Hindlimb muscle (tissue), 1 donor: ENCODE measurements at regions not wholly inside any gene's neighbourhood (a gene's known extent, or its start where the extent isn't known, plus 50 kb on each side); places are given as distances from the start of the nearest gene placed in this dataset.
A peak's percentile ranks its signal among the peaks of the same experiment; 100 is the strongest.
"Not testable (repeated sequence)": the region's sequence is repeated elsewhere in the genome, so short reads cannot be mapped to it uniquely, and the experiment has no call there.

Experiments used
- DNase-seq: peaks from one replicate; pipeline ENCODE4 v3.0.0-alpha.2; 2013

DNA sequence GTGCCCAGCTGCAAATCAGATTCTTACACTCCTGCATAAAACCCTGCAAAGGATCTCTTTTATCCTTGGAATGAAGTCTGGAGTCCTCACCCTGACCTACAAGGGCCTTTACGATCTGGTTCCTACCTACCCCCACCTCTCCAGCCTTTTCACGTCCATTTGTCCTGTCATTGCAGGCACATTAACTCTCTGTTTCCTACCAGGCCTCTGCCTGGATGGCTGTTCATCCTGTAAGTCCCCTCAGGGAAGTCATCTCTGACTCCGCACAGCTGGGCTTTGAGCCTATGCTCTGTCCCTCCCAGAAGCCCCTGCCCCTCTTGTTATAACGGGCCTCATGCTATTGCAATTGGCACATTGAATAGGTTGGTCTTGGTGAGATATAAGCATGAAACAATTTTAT, 96.8 kb upstream of the USP24 start:
- DNase-seq, result no peak

DNA sequence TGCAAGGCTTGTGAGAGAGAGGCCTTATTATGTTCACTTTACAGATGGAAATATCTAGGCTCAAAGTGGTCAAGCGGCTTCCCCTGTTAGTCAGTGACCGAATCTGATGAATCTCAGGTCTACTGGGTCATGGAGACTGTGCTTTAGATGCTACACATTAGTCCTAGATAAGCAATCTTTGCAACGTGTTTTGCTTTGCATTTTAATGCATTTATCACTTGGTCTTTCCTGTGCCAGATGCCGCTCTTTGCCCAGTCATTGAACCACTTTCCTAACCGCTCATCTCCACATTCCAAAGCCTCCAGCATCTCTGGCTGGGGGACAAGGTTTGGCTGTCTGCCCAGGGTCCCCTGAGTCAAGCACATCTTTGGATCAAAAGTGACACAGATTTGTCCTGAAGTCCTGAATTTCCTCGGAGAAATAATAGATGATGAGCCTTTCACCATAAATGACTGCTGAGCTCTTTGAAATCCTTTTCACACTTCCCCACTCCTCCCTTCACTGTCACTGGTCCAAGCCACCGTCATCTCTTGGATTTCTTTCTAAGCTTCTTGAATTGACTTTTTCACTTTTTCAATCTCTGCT, 96.0 kb upstream of the USP24 start:
- DNase-seq, result peak; percentile 86

DNA sequence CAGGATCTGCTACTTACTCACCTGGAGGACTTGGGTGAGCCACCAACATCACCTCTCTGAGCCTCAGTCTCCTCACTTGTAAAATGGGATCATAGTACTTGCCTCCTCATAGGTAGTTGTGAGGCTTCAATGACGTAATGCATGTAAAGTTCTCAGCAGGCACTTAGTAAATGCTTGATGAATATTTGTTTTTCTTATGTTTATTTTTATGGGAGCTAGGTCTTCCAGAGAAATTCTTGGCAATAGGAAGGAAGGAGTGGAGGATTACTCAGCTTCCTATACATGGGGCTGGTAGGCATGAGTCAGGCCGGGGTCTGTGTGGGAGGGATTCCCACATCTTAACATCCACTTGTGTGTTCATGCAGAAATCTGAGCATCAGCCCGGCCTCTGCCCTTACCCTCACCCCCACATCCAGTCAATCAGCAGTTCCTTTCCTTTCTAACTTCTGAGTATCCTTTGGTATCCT, 95.4 kb upstream of the USP24 start:
- DNase-seq, result no peak

DNA sequence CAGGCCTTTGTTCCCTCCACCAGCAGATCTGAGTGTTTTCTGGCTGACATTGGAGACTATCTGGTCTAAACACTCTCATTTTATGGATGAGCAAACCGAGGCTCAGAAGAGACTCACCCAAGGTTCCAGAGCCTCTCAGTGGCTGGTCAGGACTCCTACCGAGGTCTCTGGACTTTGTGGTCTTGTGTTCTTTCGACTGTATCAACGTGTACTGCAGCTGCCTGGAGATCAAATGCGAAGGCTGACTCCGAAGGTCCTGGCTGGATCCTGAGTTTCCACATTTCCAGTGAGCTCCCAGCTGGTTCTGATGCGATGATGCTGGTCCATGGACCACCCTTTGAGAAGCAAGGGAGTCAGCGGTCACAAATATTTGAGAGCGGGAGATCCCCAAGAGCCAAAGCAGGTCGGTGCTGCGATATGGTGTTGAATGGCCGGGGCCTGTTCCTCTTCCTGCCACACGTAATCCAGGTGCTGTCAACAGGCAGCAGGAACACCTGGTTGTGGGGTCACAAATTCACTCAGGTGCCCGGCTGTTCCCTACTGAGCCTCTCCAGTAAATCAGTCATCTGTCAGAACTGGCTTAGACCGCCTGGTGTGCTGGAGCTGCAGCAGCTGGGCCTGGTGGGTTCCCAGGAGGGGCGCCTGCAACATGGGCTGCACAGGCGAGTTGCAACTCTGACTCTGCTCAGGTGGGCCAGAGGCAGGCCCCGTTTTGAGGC, 94.8 kb upstream of the USP24 start:
- no peak for DNase-seq

DNA sequence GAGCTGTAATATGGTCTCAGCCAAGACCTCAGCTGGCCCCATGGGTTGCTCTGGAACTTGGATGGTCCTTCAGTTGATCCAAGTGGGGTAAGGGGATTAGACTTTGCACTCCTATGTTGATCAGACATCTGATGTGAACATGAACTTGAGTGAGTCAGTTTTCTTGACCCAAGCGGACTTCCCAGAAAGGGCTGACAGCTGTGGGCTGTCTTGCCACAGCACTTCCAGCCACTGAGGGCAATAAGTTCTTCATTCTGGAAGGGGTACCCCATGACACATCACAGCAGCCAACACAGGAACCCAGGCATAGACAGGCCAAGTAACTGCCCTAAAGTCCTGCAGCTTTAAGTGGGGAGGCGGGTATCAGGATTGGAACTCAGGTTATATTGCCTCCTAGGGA, 93.9 kb upstream of the USP24 start:
- no peak for DNase-seq

DNA sequence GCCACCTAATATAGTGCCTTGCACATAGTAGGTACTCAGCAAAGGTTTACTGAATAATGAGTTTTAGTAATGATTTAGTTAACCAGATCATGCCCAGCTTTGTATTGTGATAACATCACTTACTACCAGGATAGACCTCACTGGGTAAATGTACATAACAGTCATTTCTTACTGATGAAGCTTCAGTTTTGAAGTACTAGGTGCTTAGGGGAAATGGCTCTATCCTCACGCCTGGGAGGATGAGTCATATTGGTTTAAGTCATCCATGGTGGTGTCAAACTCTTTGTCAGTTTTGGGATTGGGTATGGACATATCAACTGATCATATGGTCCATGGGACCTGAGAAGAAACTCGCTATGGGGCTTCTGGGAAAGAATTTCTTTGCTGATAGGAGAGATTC, 90.6 kb upstream of the USP24 start:
- DNase-seq, result no peak

DNA sequence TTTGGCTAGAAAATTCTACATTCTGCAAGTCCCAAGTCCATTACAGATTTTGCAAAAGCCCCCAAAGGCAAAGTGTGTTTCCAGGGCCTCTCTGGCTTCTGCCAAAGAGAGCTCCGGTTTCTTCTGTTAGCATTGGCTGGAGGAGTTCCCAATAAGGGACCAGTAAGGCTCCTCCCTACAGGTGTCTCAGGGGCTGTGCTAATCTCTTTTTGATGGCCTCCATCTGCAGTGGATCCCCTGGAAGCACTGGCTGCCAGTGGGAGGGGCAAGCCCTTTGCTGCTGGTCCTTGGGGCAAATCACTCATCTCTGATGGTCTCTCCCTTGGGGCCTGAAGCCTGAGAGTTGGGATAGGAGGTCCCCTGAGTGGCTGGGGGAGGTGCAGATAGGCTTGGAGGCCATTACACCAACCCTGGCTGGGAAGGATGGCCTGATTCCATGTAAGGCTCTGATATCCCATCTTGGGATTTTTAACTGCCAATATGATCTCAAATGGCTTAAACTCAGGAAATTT, 89.1 kb upstream of the USP24 start:
- peak; percentile 86 for DNase-seq

DNA sequence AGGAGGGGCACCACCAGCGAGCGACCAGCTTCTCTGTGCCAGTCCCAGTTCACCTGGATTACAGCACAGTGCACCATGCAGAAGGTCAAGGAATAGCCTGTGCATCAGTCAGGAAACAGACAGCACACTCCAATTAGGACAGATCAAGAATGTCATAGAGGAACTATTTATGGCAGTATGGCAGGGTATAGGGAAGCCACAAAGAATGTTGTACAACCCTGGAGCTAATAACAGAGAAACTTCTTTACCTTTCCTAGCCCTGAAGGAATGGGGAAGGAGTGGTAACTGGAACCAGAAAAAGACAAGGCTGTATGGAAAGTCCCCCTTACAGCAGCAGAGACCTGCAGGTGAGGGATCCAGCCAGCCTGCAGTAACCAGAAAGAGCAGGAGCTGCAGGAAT, 87.8 kb upstream of the USP24 start:
- no peak for DNase-seq

DNA sequence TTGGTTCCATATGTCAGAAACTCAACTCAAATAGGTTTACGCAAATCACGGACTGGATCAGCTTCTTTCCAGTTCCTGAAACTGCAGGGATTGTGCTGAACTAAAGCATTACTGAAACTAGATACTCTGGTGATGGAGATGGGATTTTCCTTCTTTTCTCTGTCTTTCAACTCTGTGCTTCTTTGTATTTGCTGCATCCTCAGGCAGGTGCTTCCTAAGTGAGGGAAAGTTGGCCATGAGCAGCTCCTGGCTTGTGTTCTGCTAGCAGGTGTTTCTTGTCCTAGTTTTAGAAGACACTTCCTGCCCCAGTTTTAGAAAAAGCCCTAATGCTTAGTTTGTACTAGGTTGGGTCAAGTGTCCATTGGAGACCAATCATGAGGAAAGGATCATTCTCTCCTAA, 86.7 kb upstream of the USP24 start:
- peak; percentile 43 for DNase-seq

DNA sequence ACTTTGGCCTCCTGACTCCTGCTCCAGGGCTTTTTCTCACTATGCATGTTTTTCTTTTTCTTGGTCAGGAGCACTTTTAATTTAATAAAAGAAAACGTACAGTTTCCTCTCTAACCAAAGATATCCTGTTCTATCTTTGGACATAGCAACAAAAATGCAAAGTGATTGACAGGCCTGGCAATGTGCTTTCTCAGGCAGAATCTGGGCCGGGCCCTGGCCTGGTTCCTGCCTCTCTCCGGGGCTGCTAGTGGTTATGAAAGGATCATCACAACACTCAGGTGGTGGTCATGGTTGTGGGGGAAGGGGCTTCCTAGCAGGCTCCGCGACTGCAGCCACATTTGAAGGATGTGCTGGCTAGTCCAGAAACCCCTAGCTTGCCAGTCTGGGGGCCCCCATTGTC, 85.8 kb upstream of the USP24 start:
- no peak for DNase-seq

DNA sequence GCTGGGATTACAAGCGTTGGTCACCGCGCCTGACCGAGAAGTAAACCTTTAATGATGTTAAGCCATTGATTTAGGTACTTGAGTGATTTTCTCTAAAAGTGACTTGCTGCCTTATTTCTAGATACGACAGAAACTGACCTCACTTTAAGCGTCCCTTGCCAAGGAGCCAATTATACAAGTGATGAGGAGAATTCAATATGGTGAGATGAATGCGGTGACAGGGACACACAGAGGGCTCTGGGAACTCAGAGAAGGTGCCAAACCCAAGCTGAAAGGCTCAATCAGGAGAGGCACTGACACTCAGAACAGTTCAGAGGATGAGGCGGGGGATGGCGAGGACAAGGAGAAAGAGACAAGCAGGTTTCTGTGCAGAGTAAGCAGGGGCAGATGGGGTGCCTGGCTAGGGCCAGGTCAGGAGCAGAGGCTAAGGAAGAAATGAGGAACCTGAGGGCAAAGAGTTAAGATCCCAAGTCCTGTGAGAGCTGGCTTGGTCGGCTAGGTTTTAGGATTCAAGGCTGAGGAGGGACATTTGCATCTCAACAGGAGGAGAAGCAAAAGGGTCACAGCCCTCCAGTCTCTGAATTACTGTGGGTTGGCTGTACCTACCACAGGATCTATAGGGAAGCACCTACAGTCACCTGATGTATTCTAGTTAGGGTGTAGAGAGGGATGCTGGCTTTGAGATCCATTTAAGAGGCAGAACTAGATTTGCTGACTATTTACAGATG, 83.2 kb upstream of the USP24 start:
- no peak for DNase-seq

DNA sequence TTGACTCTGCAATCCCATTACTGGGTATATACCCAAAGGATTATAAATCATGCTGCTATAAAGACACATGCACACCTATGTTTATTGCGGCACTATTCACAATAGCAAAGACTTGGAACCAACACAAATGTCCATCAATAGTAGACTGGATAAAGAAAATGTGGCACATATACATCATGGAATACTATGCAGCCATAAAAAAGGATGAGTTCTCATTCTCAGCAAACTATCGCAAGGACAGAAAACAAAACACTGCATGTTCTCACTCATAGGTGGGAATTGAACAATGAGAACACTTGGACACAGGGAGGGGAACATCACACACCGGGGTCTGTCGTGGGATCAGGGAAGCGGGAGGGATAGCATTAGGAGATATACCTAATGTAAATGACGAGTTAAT, 81.1 kb upstream of the USP24 start:
- not testable (repeated sequence) for DNase-seq

DNA sequence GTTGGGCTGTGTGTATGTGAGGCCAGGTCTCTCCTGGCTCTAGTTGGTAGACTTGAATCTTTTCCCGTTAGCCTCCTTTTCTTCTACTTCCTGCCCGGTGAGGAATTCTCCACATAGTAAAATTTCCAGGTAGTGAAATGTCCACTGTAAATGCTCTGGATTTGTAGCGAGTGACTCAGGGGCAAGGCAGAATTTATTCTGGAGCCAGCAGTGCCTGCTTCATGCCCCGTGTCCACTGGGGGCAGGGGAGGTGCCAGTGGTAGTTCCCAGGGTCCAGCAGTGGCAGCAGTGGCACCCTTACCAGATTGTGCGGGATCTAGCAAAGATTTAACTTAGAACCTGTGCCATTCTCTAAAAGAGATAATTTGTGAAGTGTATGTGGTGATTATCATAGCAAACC, 74.5 kb upstream of the USP24 start:
- no peak for DNase-seq

DNA sequence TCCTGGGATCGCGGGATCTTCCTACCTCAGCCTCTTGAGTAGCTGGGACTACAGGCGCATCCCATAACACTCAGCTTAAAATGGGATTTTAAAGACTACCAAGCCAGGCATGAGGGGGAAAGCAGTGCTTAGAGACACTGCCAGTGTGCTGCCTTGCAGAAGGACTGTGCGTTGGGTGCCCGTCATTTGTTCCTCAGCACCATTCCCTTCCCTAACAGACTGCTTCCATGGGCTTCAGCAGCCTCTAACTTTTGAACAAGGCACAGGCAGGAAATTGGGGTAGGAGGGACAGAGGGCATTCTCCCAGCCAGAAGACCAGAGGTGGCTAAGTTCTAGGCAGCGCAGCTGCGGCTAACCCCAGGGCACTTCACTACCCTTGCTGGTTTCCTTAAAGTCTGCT, 73.9 kb upstream of the USP24 start:
- no peak for DNase-seq

DNA sequence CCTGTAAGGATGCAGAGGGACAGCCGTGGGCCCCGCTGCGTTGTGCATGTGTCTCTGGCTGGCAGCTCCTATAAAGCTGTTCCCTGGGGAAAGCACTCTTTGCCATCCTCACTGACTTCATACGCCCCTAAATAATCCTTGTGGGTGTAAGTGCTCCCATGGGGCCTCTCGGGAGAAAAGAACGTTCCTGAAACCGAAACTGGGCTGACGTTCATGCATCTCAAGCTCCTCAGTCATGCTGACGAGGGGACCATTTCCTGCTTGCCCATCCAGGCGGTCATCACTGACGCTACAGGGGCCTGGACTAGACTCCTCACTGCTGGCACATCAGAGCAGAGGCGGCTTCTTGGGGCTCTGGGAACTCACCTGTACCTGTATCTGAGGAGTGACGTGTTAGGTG, 73.1 kb upstream of the USP24 start:
- no peak for DNase-seq

DNA sequence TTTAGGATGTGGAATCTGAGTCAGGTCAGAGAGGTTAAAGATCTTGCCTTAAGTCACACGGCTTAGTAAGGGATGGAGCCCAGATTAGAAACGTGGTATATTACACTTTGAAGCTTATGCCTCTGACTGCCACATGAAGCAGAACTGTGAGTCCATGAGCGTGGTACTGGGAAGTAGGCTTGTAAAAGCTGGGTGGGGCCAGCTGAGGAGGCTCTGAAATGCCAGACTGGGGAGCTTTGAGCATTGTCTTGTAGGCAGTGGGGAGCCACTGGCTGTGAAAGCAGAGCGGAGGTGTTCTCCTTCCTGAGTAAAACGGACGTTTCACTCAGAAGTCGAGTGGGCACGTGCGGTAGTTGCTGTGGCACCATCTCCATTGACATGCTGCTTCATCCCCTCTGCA, 72.6 kb upstream of the USP24 start:
- DNase-seq, result no peak

DNA sequence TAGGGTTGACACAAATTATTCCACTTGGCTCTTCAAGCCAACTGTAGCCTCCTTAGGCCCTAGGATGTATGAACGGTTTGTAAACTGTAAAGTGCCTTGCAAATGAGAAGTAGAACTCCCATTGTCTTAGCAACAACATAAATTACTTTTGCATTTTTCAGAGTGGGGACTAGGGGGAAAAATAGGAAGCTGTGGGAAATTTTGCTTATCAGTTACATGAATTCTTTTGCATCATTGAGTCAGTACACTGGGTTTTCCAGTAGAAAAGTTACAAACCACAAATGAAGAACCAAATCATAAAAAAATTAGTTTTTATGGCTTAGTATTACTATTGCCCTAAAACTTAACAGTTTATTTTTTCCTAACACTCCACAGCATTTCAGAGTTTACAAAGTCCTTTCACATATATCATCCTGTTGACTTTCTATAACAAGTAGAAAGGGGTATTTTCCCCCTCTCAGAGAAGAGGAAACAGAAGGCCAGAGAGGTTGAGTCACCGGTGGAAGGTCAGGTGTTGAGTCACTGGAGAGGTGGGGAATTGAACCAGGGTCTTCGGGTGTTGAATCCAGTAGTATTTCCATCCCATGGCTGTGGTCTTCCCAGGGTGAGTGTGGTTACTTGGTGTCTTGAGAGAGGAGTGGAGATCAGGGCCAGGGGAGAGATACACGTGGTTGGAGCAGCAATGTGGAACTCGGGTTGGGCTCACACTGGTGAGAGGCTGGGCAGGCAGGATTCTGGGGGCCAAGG, 71.9 kb upstream of the USP24 start:
- DNase-seq, result no peak

DNA sequence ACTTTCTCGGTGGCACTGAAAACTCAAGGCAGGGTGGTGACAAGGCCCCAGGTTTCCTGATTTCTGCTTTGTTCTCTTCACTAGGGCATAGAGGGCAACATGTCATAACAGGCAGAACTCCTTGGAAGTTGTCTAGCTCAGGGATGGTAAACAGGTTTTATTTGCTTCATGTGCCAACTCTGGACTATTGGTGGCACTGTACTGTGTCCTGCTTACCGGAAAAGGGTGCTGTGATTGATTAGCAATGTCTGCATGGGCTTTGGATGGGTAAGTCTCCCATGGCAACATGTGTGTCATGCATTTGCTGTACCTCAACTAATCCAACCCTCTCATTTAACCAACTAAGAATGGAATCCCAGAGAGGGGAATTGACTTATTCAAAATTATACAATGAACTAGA, 70.7 kb upstream of the USP24 start:
- no peak for DNase-seq

DNA sequence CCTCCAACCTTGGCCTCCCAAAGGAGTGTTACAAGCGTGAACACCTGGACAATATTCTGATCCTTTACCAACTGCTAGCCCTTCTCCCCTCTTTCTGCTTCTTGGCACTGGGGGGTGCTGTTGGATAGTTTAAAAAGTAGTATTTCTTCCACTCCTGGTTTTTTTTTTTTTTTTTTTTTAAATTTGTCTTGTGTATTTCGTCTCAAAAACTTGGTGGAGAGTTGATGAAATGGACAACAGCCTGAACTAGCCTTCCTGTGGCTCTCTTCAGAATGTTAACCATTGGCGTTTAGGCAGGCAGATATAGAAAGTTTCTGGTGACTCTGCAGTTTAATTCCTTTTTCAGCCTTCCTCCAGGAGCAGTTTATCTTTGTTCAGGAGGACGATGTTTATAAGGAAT, 69.7 kb upstream of the USP24 start:
- peak; percentile 71 for DNase-seq

DNA sequence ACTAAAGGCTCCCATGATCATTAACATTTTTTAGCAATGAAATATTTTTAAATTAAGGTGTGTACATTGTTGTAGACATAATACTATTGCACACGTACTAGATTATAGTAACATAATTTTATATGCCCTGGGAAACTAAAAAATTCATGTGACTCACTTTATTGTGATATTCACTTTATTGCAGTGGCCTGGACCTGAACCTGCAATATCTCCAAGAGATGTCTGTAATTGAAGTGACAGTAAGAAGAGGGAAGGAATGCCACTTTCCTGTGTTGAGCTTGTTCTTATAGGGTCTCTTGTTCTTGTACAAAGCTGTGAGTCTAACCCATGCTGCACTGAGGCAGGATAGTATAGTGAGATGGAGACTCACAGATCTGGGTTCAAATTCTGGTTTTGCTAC, 66.9 kb upstream of the USP24 start:
- DNase-seq, result no peak

DNA sequence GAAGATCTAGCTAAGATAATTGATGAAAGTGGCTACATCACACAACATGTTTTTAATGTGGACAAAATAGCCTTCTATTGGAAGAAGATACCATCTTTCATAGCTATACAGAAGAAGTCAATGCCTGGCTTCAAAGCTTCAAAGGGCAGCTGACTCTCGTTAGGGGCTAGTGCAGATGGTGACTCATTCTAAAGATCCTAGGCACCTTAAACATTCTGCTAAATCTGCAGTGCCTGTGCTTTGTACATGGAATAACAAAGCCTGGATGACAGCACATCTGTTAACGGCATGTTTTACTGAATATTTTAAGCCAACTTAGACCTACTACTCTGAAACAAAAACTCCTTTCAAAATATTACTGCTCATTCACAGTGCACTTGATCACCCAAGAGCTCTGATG, 65.6 kb upstream of the USP24 start:
- DNase-seq, result no peak

DNA sequence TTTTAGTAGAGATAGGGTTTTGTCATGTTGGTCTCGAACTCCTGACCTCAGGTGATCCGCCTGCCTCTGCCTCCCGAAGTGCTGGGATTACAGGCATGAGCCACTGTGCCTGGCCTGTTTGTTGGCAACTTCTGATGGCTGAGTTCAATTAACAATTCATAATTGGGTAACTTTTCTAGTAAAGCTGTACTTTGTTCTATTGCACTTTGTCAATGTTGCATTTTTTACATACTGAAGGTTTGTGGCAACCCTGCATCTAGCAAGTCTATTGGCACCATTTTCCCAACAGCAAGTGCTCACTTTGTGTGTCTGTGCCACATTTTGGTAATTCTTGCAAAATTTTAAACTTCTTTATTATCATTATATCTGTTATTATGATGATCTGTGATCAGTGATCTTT, 64.5 kb upstream of the USP24 start:
- DNase-seq, result no peak

DNA sequence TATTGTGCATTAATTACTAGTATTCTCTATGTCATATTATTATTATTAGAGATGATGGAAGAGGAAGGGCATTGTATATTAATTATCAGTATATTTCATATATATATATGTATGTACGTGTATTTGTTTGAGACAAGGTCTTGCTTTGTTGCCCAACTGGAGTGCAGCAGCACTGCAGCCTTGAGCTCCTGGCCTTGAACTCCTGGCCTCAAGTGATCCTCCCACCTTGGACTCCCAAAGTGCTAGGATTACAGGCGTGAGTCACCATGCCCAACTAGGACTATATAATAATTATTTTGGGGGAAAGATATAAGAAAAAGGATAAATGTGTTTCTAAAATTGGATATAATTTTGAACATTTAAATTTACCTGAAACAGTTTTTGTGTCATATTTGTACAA, 63.2 kb upstream of the USP24 start:
- no peak for DNase-seq
